Astrocyte (in vitro differentiated cells and primary cell): ENCODE measurements at regions not wholly inside any gene's neighbourhood (a gene's known extent, or its start where the extent isn't known, plus 50 kb on each side); places are given as distances from the start of the nearest gene placed in this dataset.

ENCODE experiments used
- CTCF ChIP-seq: IDR thresholded peaks from 2 replicates; pipeline ENCODE4 v1.5.1; 2011; ENCODE audit warnings: low read depth, mild to moderate bottlenecking, inconsistent platforms, low read length, moderate library complexity; ENCODE audit not compliant: insufficient read depth
- EZH2 ChIP-seq: IDR thresholded peaks from 2 replicates; pipeline ENCODE4 v1.6.1; 2012; ENCODE audit warnings: mild to moderate bottlenecking, low read length, inconsistent platforms; ENCODE audit not compliant: insufficient read depth

- TF ChIP-seq CTCF = no peak
- TF ChIP-seq EZH2 = no peak
Observed at GRCh38 chr1:229199261-229200243, 71.4 kb upstream of the RAB4A start.
